M059J (cell line): ENCODE measurements at regions not wholly inside any gene's neighbourhood (a gene's known extent, or its start where the extent isn't known, plus 50 kb on each side); places are given as distances from the start of the nearest gene placed in this dataset.

Experiments
- DNase-seq: peaks from one replicate; pipeline ENCODE4 v3.0.0-alpha.2; 2012; ENCODE audit warnings: low read depth

DNA sequence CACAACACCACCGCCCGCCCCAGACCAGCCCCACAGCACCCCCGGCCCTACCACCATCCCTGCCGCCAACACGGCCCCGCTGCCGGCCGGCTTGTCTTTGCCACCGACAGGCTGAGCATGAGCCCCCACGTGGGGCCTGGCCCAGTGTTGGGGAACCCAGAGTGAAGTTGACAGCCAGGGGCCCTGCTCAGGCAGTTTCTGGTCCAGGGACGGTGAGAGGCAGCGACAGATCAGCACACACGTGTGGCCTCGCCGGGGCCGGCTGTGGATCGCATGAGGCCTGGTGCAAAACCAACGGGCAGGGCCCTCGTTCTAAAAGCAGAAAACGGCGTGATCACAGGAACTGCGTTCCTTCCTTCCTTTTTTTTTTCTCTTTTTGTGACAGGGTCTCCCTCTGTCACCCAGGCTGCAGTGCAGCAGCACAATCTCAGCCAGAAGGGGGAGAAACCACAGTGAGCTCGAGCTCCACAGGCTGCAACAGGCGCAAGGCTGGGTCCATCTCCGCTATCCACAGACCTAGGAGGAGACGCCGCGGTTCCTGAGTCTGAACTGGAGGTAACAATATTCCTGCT lies 50.5 kb upstream of the FBRSL1 start:
- no peak for DNase-seq

DNA sequence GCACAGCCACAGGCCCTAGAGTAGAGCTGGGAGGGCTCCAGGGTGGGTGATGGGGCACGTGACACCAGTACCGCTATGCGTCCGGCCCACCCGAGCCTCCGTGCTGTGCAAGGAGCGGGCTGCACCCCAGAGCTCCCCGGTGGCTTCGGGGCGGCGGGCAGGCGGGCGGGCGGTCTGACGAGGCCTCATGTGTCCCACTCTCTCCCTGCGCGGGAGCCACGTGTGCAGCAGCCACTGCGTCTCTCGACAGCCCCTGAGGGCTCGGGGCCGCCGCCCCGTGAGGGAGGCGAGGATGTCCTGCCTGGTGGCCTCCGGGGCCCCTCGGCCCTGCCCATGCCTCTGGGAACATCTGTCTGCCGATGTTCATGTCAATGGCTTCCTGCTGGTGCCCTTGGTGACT lies 51.2 kb upstream of the FBRSL1 start:
- DNase-seq = no peak

DNA sequence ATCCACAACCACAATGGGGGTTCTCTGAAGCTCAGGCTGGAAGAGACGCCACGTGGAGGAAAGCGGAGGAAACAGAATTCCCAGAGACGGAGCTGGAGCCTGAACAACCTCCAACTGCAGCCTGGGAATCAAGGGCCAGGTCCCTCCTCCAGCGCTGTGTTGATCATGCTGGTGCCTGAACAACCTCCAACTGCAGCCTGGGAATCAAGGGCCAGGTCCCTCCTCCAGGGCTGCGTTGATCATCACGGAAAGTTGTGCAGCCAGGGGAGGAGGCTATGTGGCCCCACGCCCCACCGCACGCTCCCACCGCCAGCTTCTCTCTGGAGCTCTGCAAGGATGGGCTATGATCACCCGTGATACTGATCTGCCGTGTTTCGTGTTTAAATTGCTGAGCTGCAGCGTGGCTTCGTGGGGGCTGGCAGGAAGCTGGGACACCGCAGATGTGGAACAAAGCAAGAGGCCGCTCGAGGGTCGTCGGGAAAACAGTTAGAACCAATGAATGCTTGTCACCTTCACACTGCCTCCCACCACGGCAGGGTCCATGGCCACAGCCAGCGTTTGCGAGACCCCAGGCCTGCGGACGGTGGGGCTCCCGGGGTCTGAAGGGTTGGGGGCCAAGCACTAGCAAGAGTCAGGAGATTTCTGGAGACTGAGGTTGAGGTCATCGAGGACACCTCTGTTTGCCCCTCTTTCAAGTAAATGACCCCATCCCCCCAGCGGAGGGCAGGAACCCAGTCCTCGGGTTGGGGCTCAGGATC lies 51.8 kb upstream of the FBRSL1 start:
- no peak for DNase-seq

- DNase-seq = no peak
Observed at GRCh38 chr12:132437252-132437932, 52.6 kb upstream of the FBRSL1 start.

- no peak for DNase-seq
Observed at GRCh38 chr12:132436791-132437251, 53.1 kb upstream of the FBRSL1 start.

- no peak for DNase-seq
Observed at GRCh38 chr12:132435486-132436187, 54.3 kb upstream of the FBRSL1 start.

DNA sequence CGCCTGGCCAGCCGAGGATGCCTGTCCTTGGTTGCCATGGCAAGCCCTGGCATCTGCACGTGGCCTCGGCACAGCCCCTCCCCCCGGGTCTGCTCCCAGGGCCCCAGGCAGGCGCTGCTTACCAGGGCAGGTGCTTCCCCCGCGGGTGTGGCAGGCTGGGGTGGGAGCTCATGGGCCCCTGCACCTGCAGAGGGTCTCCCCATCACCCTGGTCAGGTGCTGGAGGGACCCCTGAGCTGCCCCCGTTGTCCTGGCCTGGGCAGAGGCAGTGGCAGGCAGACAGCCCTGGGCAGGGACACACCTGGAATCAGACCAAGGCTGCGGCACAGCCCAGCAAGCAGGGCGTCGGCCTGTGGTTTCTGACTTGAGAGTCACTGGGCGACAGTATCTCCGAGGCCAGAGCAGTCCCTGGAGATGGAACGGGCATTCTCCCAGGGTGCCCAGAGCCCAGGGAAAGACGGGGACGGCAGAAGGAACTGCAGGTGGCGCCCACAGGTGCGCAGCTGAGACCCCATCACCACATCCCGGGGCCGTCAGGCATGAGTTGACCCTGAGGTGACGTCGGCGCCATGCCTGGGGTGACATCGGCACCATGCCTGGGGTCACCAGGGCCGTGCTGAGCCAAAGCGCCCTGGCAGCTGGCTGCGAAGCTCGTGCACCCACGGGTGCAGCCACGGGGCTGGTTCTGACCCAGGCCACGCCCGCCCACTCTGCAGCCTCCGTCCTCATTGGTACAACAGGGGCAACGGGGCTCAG lies 56.1 kb upstream of the FBRSL1 start:
- peak; percentile 23 for DNase-seq

DNA sequence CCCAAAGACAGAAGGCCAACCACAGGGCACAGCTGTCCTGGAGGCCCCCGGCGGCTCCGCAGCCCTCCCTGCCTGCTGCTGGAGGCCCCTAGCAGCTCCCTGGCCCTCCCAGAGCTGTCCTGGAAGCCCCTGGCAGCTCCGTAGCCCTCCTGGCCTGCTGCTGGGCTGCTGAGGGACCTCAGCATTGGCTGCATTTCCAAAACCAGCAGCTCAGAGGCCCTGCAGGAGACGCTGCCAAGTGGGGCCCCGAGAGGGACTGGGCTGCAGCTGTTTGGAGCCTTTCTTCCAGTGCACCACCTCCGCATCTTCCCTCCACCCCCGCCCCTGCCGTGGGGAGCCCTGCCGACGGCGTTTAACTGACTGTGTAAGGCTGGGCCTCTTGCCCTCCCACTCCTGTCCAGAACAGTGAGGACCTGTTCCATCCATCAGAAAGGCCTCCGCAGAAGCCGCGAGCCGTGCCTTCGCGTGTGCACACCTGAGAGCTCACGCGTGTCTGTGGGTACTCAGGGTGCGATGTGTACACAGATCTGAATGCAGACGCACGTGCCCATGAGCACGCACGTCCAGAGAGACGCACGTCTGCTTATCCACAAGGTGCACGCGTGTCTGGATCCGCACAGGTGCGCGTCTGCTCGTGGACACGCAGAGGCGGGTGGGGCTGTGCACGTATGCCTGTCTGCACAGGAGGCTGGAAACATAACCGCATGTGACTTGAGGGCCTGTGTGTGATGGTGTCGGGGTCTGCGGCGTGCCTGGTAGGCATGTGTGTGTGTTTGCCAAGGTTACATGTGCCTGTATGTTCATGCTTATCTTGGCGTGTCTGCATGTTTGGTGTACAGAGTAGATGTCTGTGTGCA lies 57.0 kb upstream of the FBRSL1 start:
- DNase-seq = no peak

DNA sequence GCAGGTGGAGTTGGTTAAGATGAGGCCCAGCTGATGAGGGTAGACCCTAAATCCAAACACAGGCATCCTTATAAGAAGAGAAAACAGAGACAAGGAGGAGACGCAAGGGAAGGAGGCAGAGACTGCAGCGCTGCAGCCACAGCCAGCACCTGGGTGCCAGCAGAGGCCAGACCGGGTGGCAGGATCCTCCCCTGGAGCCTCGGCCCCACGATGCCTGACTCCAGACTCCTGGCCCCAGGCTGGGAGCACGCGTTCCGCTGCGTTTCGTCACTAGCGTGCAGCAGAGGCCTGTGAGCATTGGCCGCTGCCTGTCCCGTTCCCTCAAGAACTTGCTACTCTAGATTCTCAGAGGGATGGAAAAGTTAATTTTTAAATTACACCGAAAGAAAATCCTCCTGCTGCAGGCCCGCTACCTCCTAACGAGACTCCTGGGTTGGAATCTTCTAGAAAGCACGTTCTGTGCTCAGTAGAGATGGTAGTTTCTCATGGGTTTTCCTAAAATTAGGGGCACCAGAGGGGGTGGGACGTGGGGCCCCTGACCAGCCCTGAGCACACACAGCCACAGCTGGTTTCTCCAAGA lies 57.7 kb upstream of the FBRSL1 start:
- no peak for DNase-seq

DNA sequence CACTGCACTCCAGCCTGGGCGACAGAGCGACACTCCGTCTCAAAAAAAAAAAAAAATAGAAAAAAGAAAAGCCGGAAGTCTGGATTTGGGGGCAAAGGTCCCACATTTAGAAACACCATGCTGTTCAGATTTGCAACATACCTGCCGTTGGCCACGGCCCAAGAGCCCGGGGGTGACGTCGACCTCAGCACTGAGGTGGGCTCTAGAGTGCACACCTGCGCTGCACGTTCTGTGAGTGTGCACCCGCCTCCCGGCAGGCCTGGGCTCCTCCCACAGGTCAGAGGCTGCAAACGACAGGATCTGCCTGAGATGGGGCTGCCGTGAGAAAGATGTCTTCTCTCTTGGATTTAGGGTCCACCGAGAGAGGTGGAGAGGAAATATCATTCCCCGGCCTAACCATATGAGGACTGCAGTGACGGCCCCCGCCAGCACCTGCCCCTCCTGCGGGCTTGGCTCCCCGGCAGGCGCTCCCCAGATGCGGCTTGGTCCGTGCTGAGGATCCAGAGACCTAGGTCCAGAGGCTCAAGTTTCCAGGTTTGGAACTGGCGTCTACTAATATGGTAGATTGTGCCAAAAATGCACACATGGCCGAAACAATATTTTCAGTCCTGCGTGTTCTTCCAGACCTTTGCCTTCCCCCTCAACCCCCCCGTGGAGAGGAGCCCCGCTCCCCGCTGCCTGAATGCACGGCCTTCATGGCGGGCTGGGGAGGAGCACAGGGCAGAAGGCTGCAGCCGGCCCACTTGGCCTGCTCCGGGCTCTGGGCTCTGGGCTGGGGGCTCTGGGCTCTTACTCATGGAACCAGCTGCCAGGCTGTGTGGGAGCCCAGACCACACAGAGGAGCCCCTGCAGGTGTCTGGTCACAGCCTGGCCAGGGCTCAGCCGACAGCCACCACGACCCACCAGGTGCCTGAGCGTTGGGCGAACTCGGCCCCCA lies 58.8 kb upstream of the FBRSL1 start:
- no peak for DNase-seq

DNA sequence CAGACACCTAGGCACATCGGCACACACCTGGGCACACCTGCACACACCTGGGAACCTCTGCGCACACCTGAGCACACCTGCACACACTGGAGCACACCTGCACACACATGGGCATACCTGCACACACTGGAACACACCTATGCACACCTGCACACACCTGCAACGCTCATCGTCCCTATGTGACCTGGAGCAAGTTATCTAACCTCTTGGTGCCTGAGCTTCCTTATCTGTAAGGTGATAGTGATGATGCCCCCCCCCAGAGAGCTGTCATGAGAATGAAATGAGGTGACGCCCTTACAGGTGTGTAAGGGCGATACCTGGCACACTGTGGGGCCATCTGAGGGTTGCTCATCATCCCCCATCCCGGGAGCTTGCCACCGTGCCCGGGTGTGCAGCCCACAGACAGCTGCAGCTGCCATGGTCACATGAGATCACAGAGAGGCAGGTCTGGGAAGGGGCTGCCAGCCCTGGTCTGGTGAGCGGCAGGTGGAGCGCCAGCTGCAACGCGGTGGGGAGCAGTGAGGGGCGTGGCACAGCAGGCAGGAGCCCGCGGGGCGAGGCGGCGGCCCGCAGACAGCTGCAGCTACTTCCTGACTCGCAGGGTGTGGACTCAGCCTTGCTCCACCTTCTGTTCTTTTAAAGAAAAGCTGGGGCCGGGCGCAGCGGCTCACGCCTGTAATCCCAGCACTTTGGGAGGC lies 59.9 kb upstream of the FBRSL1 start:
- no peak for DNase-seq

- no peak for DNase-seq
Observed at GRCh38 chr12:132429602-132429945, 60.4 kb upstream of the FBRSL1 start.

GRCh38 chr12:132428936-132429601 lies 60.9 kb upstream of the FBRSL1 start:
- peak; percentile 28 for DNase-seq

DNA sequence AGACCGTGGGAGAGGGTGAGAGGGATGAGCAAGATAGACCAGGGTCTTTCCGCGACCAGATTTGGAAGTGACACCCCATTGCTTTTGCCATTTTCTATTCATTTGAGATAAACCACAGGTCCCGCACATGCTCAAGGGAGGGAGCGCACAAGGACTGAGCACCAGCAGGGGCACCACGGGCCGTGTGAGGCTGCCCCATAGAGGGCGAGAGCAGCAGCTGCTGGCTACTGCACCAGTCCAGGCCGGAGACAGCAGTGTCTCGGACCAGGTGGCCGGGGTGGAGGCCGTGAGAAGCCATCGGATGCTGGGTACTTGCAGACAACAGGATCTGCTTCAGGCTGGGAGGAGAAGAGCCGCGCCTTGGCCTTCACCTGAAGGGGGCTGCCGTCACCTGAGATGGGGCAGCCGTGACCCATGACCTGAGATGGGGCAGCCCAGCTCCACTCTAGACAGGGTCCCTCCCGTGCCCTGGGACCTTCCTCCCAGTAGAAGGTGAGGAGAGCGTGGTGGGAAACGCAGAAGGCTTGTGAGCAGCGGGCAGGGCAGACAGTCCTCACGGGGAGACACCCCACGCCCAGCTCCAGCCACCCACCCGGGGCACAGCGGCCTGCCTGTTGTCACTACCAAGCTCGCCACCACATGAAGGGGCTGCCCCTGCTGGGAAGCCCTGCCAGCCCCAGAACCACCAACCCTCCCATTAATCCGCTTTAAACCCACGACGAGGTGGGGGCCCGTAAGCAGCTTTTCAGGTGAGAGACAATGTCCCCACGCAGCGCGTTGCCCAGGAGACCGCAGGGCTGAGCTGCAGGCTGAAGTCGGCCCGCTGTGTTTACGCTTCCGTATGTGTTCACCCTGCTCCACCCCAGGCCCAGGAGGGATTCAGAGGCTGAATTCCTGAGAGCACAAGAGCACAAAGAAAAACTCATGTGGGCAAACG lies 61.7 kb upstream of the FBRSL1 start:
- DNase-seq = no peak

GRCh38 chr12:132427174-132427768 lies 62.7 kb upstream of the FBRSL1 start:
- DNase-seq = no peak

DNA sequence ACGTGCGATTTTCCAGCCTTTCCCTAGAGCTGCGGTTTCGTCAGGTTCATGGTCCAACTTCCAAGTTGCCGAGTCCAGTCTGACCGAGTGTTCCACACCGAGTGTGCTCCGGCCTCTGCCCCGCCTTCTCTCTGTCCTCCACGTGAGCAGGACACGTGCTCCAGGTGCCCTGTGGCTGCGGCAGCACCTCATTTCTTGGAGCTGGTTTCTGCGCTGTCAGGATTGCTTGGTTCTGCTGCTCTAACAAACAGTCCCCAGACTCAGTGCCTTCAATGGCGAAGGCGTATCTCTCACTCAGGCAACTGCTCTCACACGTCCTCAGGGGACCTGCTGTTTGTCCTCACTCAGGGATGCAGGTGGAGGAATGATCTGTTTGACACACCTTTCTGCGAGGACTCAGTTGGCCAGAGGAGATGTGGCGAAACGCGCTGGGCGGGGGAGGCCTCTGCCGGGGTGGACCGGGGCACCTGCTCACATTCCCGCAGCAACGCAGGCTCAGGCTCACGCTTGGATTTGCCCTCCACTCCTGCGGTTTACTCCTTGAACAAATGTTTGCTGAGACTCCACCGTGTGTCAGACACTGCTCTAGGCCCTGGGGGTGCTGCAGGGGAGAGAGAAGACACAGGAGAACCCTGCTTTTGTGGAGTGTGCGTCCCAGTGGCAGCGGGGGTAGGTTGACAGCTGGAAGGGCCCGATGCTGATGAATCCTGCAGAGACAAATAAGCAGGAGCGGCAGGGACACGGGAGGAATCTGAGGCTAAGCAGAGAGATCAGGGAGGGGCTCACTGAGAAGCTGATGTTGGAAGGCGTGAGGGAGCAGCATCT lies 63.4 kb upstream of the FBRSL1 start:
- DNase-seq = no peak
